HG02642 (cell line): ENCODE measurements at regions not wholly inside any gene's neighbourhood (a gene's known extent, or its start where the extent isn't known, plus 50 kb on each side); places are given as distances from the start of the nearest gene placed in this dataset.
A peak's percentile ranks its signal among the peaks of the same experiment; 100 is the strongest.

ENCODE experiments used
- ATAC-seq: cut with Tn5 transposase; IDR thresholded peaks from one replicate; pipeline ENCODE4 v1.9.1; 2021; ENCODE audit warnings: mild to moderate bottlenecking; ENCODE audit not compliant: unreplicated experiment, poor library complexity

- no peak for ATAC-seq
Observed at GRCh38 chr5:12323637-12324229, 419.5 kb upstream of the CTNND2 start.

GRCh38 chr5:12322042-12322441 lies 417.8 kb upstream of the CTNND2 start:
- no peak for ATAC-seq

- ATAC-seq, result no peak
Observed at GRCh38 chr5:12320331-12320730, 416.1 kb upstream of the CTNND2 start.

- no peak for ATAC-seq
Observed at GRCh38 chr5:12316812-12317211, 412.6 kb upstream of the CTNND2 start.

- no peak for ATAC-seq
Observed at GRCh38 chr5:12315461-12315860, 411.2 kb upstream of the CTNND2 start.

GRCh38 chr5:12313602-12314001 lies 409.4 kb upstream of the CTNND2 start:
- ATAC-seq, result peak; percentile 77

- no peak for ATAC-seq
Observed at GRCh38 chr5:12312343-12312742, 408.1 kb upstream of the CTNND2 start.

GRCh38 chr5:12294151-12294550 lies 389.9 kb upstream of the CTNND2 start:
- no peak for ATAC-seq

GRCh38 chr5:12292610-12293204 lies 388.5 kb upstream of the CTNND2 start:
- no peak for ATAC-seq

- ATAC-seq, result no peak
Observed at GRCh38 chr5:12284604-12285003, 380.4 kb upstream of the CTNND2 start.

- peak; percentile 96 for ATAC-seq
Observed at GRCh38 chr5:12277504-12278192, 373.4 kb upstream of the CTNND2 start.

- no peak for ATAC-seq
Observed at GRCh38 chr5:12274236-12274635, 370.0 kb upstream of the CTNND2 start.

GRCh38 chr5:12272389-12272788 lies 368.1 kb upstream of the CTNND2 start:
- no peak for ATAC-seq

GRCh38 chr5:12270914-12271313 lies 366.7 kb upstream of the CTNND2 start:
- no peak for ATAC-seq

GRCh38 chr5:12269164-12269563 lies 364.9 kb upstream of the CTNND2 start:
- ATAC-seq, result no peak

- ATAC-seq, result no peak
Observed at GRCh38 chr5:12258549-12258948, 354.3 kb upstream of the CTNND2 start.

GRCh38 chr5:12250454-12250853 lies 346.2 kb upstream of the CTNND2 start:
- no peak for ATAC-seq

GRCh38 chr5:12248831-12249230 lies 344.6 kb upstream of the CTNND2 start:
- no peak for ATAC-seq

- no peak for ATAC-seq
Observed at GRCh38 chr5:12246036-12246435, 341.8 kb upstream of the CTNND2 start.

- ATAC-seq, result no peak
Observed at GRCh38 chr5:12245429-12245828, 341.2 kb upstream of the CTNND2 start.

- ATAC-seq, result no peak
Observed at GRCh38 chr5:12242950-12243888, 339.0 kb upstream of the CTNND2 start.
